Ishikawa (cell line): ENCODE measurements at regions not wholly inside any gene's neighbourhood (a gene's known extent, or its start where the extent isn't known, plus 50 kb on each side); places are given as distances from the start of the nearest gene placed in this dataset.

Source experiments
- CEBPB ChIP-seq: IDR thresholded peaks from 2 replicates; pipeline ENCODE4 v1.6.1; 2012
- EGR1 ChIP-seq: IDR thresholded peaks from 2 replicates; pipeline ENCODE4 v1.6.1; 2012
- EP300 ChIP-seq: IDR thresholded peaks from 2 replicates; pipeline ENCODE4 v1.6.1; 2012; ENCODE audit warnings: borderline replicate concordance
- FOXM1 ChIP-seq: IDR thresholded peaks from 2 replicates; pipeline ENCODE4 v1.6.1; 2012; ENCODE audit warnings: low read depth, borderline replicate concordance
- MAX ChIP-seq: IDR thresholded peaks from 2 replicates; pipeline ENCODE4 v1.6.1; 2012
- RAD21 ChIP-seq: IDR thresholded peaks from 2 replicates; pipeline ENCODE4 v1.6.1; 2012; ENCODE audit warnings: low read depth
- TAF1 ChIP-seq: IDR thresholded peaks from 2 replicates; pipeline ENCODE4 v1.6.1; 2012; ENCODE audit warnings: low read depth, mild to moderate bottlenecking
- TCF12 ChIP-seq: IDR thresholded peaks from 2 replicates; pipeline ENCODE4 v1.6.1; 2012; ENCODE audit warnings: low read depth
- TEAD4 ChIP-seq: IDR thresholded peaks from 2 replicates; pipeline ENCODE4 v1.6.1; 2012
- YY1 ChIP-seq: IDR thresholded peaks from 2 replicates; pipeline ENCODE4 v1.6.1; 2012; ENCODE audit warnings: low read depth
- ZBTB7A ChIP-seq: IDR thresholded peaks from 2 replicates; pipeline ENCODE4 v1.6.1; 2012; ENCODE audit warnings: low read depth
- TF ChIP-seq, protein P1 (sequence below): IDR thresholded peaks from 2 replicates; pipeline ENCODE4 v1.6.1; 2012; ENCODE audit warnings: low read depth, mild to moderate bottlenecking

GRCh38 chr12:85733221-85733840, 102.9 kb downstream of the RASSF9 start:
- TF ChIP-seq FOXM1 (no peak), ZBTB7A (no peak), EGR1 (no peak), CEBPB (no peak), MAX (no peak), EP300 (no peak), TEAD4 (no peak), RAD21 (no peak), TCF12 (no peak), TAF1 (no peak), YY1 (no peak)
- TF ChIP-seq, protein P1, sequence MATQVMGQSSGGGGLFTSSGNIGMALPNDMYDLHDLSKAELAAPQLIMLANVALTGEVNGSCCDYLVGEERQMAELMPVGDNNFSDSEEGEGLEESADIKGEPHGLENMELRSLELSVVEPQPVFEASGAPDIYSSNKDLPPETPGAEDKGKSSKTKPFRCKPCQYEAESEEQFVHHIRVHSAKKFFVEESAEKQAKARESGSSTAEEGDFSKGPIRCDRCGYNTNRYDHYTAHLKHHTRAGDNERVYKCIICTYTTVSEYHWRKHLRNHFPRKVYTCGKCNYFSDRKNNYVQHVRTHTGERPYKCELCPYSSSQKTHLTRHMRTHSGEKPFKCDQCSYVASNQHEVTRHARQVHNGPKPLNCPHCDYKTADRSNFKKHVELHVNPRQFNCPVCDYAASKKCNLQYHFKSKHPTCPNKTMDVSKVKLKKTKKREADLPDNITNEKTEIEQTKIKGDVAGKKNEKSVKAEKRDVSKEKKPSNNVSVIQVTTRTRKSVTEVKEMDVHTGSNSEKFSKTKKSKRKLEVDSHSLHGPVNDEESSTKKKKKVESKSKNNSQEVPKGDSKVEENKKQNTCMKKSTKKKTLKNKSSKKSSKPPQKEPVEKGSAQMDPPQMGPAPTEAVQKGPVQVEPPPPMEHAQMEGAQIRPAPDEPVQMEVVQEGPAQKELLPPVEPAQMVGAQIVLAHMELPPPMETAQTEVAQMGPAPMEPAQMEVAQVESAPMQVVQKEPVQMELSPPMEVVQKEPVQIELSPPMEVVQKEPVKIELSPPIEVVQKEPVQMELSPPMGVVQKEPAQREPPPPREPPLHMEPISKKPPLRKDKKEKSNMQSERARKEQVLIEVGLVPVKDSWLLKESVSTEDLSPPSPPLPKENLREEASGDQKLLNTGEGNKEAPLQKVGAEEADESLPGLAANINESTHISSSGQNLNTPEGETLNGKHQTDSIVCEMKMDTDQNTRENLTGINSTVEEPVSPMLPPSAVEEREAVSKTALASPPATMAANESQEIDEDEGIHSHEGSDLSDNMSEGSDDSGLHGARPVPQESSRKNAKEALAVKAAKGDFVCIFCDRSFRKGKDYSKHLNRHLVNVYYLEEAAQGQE, result no peak
